GM12891 (cell line): ENCODE measurements at regions not wholly inside any gene's neighbourhood (a gene's known extent, or its start where the extent isn't known, plus 50 kb on each side); places are given as distances from the start of the nearest gene placed in this dataset.

Source experiments
- PAX5 ChIP-seq: IDR thresholded peaks from 2 replicates; pipeline ENCODE4 v1.6.1; 2011; ENCODE audit warnings: low read length, moderate library complexity, mild to moderate bottlenecking; ENCODE audit not compliant: insufficient read depth, severe bottlenecking
- POLR2A ChIP-seq: IDR thresholded peaks from 2 replicates; pipeline ENCODE4 v1.6.1; 2011; ENCODE audit warnings: low read depth, low read length, control low read depth
- POLR2AphosphoS5 ChIP-seq: IDR thresholded peaks from 2 replicates; pipeline ENCODE4 v1.6.1; 2011; ENCODE audit warnings: low read depth, low read length, control low read depth
- SPI1 ChIP-seq: IDR thresholded peaks from 2 replicates; pipeline ENCODE4 v1.6.1; 2011; ENCODE audit warnings: low read depth, low read length, control low read depth
- TAF1 ChIP-seq: IDR thresholded peaks from 2 replicates; pipeline ENCODE4 v1.6.1; 2011; ENCODE audit warnings: low read depth, low read length, control low read depth

- no peak for TF ChIP-seq POLR2A
- no peak for TF ChIP-seq POLR2AphosphoS5
- TF ChIP-seq SPI1, result no peak
- TF ChIP-seq TAF1, result no peak
- TF ChIP-seq PAX5, result peak; percentile 51
These were observed 57.5 kb downstream of the RIN2 start for GRCh38 chr20:19815553-19815991.
